PC-9 (cell line): ENCODE measurements at regions not wholly inside any gene's neighbourhood (a gene's known extent, or its start where the extent isn't known, plus 50 kb on each side); places are given as distances from the start of the nearest gene placed in this dataset.
A peak's percentile ranks its signal among the peaks of the same experiment; 100 is the strongest.

Source experiments
- BruUV-seq: library from RNA; stranded (reverse); fragments of 400-500 nt; replicated peaks from 2 replicates; lab custom pipeline; 2021; lab: Mats Ljungman, UMichigan
- CTCF ChIA-PET: fragments of 300-600 bp; sonication (Branson Sonifier 250); formaldehyde crosslinking; loops from one replicate; lab custom pipeline; 2022; ENCODE audit warnings: antibody characterized with exemption; lab: Charles Lee
- POLR2A ChIA-PET: fragments of 300-600 bp; sonication (Branson Sonifier 250); formaldehyde crosslinking; loops from one replicate; lab custom pipeline; 2022; ENCODE audit warnings: antibody characterized with exemption; ENCODE audit not compliant: unreplicated experiment; lab: Charles Lee
- DNase-seq, 2 experiments: peaks; one replicate each; pipeline versions ENCODE4 v3.0.0 to v3.0.0-alpha.2; 2015 to 2022; ENCODE audit warnings: mixed read lengths in 1 of 2
- H2AFZ ChIP-seq: fragments of 200-600 bp; sonication (generic); 2 replicates; pipeline ENCODE4 v1.8.1; 2017; ENCODE audit warnings: antibody characterized with exemption
- H3F3A ChIP-seq: fragments of 200-600 bp; sonication (generic); 2 replicates; pipeline ENCODE4 v1.8.1; 2017; ENCODE audit warnings: antibody characterized with exemption, mild to moderate bottlenecking, low read depth; ENCODE audit not compliant: insufficient read depth
- H3K27ac ChIP-seq: fragments of 200-600 bp; sonication (generic); 2 replicates; pipeline ENCODE4 v1.6.1; 2016; ENCODE audit warnings: mixed run types
- H3K27me3 ChIP-seq: fragments of 200-600 bp; sonication (generic); 2 replicates; pipeline ENCODE4 v1.6.1; 2016; ENCODE audit warnings: low read depth, mixed run types; ENCODE audit not compliant: insufficient read depth
- H3K36me3 ChIP-seq: fragments of 200-600 bp; sonication (generic); 2 replicates; pipeline ENCODE4 v1.6.1; 2016; ENCODE audit warnings: low read depth, mixed run types
- H3K4me1 ChIP-seq: fragments of 200-600 bp; sonication (generic); replicated peaks from 2 replicates; pipeline ENCODE4 v1.6.1; 2016; ENCODE audit warnings: mixed run types; ENCODE audit not compliant: insufficient read depth
- H3K4me2 ChIP-seq: fragments of 200-600 bp; sonication (generic); 2 replicates; pipeline ENCODE4 v1.6.1; 2017; ENCODE audit warnings: mixed run types
- H3K4me3 ChIP-seq: fragments of 200-600 bp; sonication (generic); 2 replicates; pipeline ENCODE4 v1.6.1; 2016; ENCODE audit warnings: mixed run types
- H3K79me2 ChIP-seq: fragments of 200-600 bp; sonication (generic); 2 replicates; pipeline ENCODE4 v1.6.1; 2017; ENCODE audit warnings: low read depth, mixed run types
- H3K9me2 ChIP-seq: fragments of 200-600 bp; sonication (generic); 2 replicates; pipeline ENCODE4 v1.8.1; 2017; ENCODE audit warnings: mild to moderate bottlenecking; ENCODE audit not compliant: insufficient read depth
- H3K9me3 ChIP-seq: fragments of 200-600 bp; sonication (generic); 2 replicates; pipeline ENCODE4 v1.8.1; 2016; ENCODE audit warnings: low read depth; ENCODE audit not compliant: insufficient read depth
- H4K20me1 ChIP-seq: fragments of 200-600 bp; sonication (generic); 2 replicates; pipeline ENCODE4 v1.8.1; 2017; ENCODE audit not compliant: insufficient read depth
- CTCF ChIP-seq: fragments of 200-600 bp; sonication (generic); conservative IDR thresholded peaks from 2 replicates; pipeline ENCODE4 v1.6.1; 2017; ENCODE audit warnings: mixed run types, antibody characterized with exemption, mild to moderate bottlenecking, moderate library complexity
- EZH2 ChIP-seq: fragments of 200-600 bp; sonication (generic); IDR thresholded peaks from 2 replicates; pipeline ENCODE4 v1.8.0; 2017; ENCODE audit warnings: antibody characterized with exemption, low read depth
- intact Hi-C: fragments of 100-400 bp; cut with micrococcal nuclease; formaldehyde crosslinking; loops from one replicate; pipeline ENCODE4 v1.10.0; 2022; ENCODE audit not compliant: unreplicated experiment

- Histone ChIP-seq H4K20me1 (no peaks in the 10 kb centered on the region), H3K4me3 (no peak overlapping the region), H3K9me3 (peaks cover 5% of the 10 kb centered on the region; the same call in 1 of the 2 replicates), H3K36me3 (no peaks in the 10 kb centered on the region), H3F3A (no peaks in the 10 kb centered on the region), H3K4me1 (no peaks in the 10 kb centered on the region), H3K27me3 (peaks cover 59% of the 10 kb centered on the region), H3K4me2 (no peak overlapping the region), H2AFZ (no peak overlapping the region), H3K9me2 (no peaks in the 10 kb centered on the region), H3K79me2 (no peaks in the 10 kb centered on the region), H3K27ac (no peak overlapping the region)
- POLR2A ChIA-PET, result no interaction called here
- BruUV-seq, result no TSS peak
- intact Hi-C loops, result no loop called here
- DNase-seq, result no peak
- TF ChIP-seq EZH2 (no peak), CTCF (no peak)
- CTCF ChIA-PET, result no interaction called here
Measured at GRCh38 chr9:95650720-95651119, 133.9 kb upstream of the PTCH1 start.

- Histone ChIP-seq H3K27ac (no peak overlapping the region), H3K79me2 (no peaks in the 10 kb centered on the region), H3K4me2 (peak overlapping the region; percentile 29; the same call in 1 of the 2 replicates), H3F3A (no peaks in the 10 kb centered on the region), H3K27me3 (peaks cover 67% of the 10 kb centered on the region), H3K4me3 (no peak overlapping the region), H3K36me3 (no peaks in the 10 kb centered on the region), H3K4me1 (no peaks in the 10 kb centered on the region), H2AFZ (no peak overlapping the region), H3K9me2 (no peaks in the 10 kb centered on the region), H3K9me3 (peaks cover 5% of the 10 kb centered on the region; the same call in 1 of the 2 replicates), H4K20me1 (no peaks in the 10 kb centered on the region)
- intact Hi-C loops, result no loop called here
- DNase-seq, result no peak
- ChIA-PET POLR2A (no interaction called here), CTCF (no interaction called here)
- TF ChIP-seq EZH2, result no peak
- no peak for TF ChIP-seq CTCF
- no TSS peak for BruUV-seq
Measured at GRCh38 chr9:95649801-95650213, 133.0 kb upstream of the PTCH1 start.

- CTCF ChIA-PET, result no interaction called here
- no peaks in the 10 kb centered on the region for H3K4me1 ChIP-seq
Measured at GRCh38 chr9:95648225-95648624, 131.5 kb upstream of the PTCH1 start.

More at GRCh38 chr9:95648225-95648624, 131.5 kb upstream of the PTCH1 start:
- DNase-seq, result no peak
- Histone ChIP-seq H3K4me3 (no peak overlapping the region), H3K36me3 (no peaks in the 10 kb centered on the region), H3K9me3 (peaks cover 5% of the 10 kb centered on the region; the same call in 1 of the 2 replicates), H3K27me3 (peaks cover 70% of the 10 kb centered on the region), H3K79me2 (no peaks in the 10 kb centered on the region), H3K9me2 (no peaks in the 10 kb centered on the region), H4K20me1 (no peaks in the 10 kb centered on the region), H3K4me2 (no peak overlapping the region), H3K27ac (no peak overlapping the region), H3F3A (no peaks in the 10 kb centered on the region), H2AFZ (no peak overlapping the region)
- POLR2A ChIA-PET, result no interaction called here
- BruUV-seq, result no TSS peak
- intact Hi-C loops, result no loop called here
- no peak for TF ChIP-seq EZH2
- TF ChIP-seq CTCF, result no peak
